ENCODE measurements at regions not wholly inside any gene's neighbourhood (a gene's known extent, or its start where the extent isn't known, plus 50 kb on each side); places are given as distances from the start of the nearest gene placed in this dataset.

GRCh38 chr6:40640599-40641227 lies 53.5 kb upstream of the LRFN2 start (continued):
- no peak for TF ChIP-seq FOXK1 (CRISPR knock-in tag; IDR thresholded peaks at IDR 0.05; ENCODE audit: borderline replicate concordance, low read depth)
- TF ChIP-seq, protein P1, sequence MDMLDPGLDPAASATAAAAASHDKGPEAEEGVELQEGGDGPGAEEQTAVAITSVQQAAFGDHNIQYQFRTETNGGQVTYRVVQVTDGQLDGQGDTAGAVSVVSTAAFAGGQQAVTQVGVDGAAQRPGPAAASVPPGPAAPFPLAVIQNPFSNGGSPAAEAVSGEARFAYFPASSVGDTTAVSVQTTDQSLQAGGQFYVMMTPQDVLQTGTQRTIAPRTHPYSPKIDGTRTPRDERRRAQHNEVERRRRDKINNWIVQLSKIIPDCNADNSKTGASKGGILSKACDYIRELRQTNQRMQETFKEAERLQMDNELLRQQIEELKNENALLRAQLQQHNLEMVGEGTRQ (IDR thresholded peaks at IDR 0.05; ENCODE audit: low read depth, low read length) = no peak
- TF ChIP-seq, protein P1 (CRISPR knock-in tag; IDR thresholded peaks at IDR 0.05; ENCODE audit: borderline replicate concordance) = no peak
- TF ChIP-seq, protein P2, sequence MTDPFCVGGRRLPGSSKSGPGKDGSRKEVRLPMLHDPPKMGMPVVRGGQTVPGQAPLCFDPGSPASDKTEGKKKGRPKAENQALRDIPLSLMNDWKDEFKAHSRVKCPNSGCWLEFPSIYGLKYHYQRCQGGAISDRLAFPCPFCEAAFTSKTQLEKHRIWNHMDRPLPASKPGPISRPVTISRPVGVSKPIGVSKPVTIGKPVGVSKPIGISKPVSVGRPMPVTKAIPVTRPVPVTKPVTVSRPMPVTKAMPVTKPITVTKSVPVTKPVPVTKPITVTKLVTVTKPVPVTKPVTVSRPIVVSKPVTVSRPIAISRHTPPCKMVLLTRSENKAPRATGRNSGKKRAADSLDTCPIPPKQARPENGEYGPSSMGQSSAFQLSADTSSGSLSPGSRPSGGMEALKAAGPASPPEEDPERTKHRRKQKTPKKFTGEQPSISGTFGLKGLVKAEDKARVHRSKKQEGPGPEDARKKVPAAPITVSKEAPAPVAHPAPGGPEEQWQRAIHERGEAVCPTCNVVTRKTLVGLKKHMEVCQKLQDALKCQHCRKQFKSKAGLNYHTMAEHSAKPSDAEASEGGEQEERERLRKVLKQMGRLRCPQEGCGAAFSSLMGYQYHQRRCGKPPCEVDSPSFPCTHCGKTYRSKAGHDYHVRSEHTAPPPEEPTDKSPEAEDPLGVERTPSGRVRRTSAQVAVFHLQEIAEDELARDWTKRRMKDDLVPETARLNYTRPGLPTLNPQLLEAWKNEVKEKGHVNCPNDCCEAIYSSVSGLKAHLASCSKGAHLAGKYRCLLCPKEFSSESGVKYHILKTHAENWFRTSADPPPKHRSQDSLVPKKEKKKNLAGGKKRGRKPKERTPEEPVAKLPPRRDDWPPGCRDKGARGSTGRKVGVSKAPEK (CRISPR knock-in tag; IDR thresholded peaks at IDR 0.05; ENCODE audit: borderline replicate concordance) = no peak
- no peak for TF ChIP-seq HOXA3 (CRISPR knock-in tag; IDR thresholded peaks at IDR 0.05)
- TF ChIP-seq, protein P3, sequence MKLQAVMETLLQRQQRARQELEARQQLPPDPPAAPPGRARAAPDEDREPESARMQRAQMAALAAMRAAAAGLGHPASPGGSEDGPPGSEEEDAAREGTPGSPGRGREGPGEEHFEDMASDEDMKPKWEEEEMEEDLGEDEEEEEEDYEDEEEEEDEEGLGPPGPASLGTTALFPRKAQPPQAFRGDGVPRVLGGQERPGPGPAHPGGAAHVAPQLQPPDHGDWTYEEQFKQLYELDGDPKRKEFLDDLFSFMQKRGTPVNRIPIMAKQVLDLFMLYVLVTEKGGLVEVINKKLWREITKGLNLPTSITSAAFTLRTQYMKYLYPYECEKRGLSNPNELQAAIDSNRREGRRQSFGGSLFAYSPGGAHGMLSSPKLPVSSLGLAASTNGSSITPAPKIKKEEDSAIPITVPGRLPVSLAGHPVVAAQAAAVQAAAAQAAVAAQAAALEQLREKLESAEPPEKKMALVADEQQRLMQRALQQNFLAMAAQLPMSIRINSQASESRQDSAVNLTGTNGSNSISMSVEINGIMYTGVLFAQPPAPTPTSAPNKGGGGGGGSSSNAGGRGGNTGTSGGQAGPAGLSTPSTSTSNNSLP (IDR thresholded peaks at IDR 0.05; ENCODE audit: low read depth, low read length) = no peak
- TF ChIP-seq ZFP82 (CRISPR knock-in tag; IDR thresholded peaks at IDR 0.05; ENCODE audit: borderline replicate concordance) = no peak
